ENCODE measurements at regions not wholly inside any gene's neighbourhood (a gene's known extent, or its start where the extent isn't known, plus 50 kb on each side); places are given as distances from the start of the nearest gene placed in this dataset.

DNA sequence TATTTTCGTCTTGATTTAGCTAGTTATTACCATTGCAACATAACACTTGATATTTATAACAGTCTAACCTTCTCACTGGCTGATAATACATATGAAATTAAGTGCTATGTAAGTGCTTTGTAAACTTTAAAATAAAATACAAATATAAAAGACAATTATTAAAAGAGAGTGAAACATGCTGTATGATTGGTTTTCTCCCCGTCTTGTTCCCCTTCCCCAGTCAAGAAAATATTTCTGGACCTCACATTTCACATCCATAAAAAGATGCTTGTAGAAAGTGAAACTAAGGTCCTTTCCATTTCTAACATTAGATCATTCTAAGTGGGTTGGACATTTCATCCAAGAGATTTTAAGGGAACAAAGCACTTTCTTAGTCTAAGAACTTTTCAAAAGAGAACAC lies 310.2 kb upstream of the LRATD1 start:
- no CpG with 5 or more reads among the region's 2 CpGs for WGBS (ENCODE audit: extremely low coverage, insufficient read length, low lambda C conversion rate)
- Histone ChIP-seq H3K4me2 (ENCODE audit: insufficient read depth, insufficient read length, low read length) (no peak overlapping the region), H3K27ac (ENCODE audit: insufficient read length, low read depth, low read length) (no peak overlapping the region), H4K8ac (replicated peaks; ENCODE audit: insufficient read length, low read depth, low read length) (no peak overlapping the region), H2BK15ac (ENCODE audit: low read depth, low read length) (no peak overlapping the region), H3K9me3 (ENCODE audit: control insufficient read depth, low read depth, low read length) (no peaks in the 10 kb centered on the region), H3K18ac (ENCODE audit: insufficient read length, low read depth, low read length) (no peak overlapping the region), H4K20me1 (ENCODE audit: control insufficient read depth, insufficient read depth, insufficient read length) (no peaks in the 10 kb centered on the region), H3K14ac (ENCODE audit: insufficient read depth, low read length) (no peak overlapping the region), H3K23me2 (ENCODE audit: insufficient read length, low read depth, low read length, poor library complexity, severe bottlenecking) (no peaks in the 10 kb centered on the region), H2BK20ac (ENCODE audit: low read depth, low read length, poor library complexity, severe bottlenecking) (no peak overlapping the region), H3K4me1 (ENCODE audit: insufficient read depth, low read length) (no peaks in the 10 kb centered on the region), H2BK120ac (ENCODE audit: low read depth, low read length, poor library complexity, severe bottlenecking) (no peak overlapping the region), H3K79me2 (ENCODE audit: insufficient read depth, low read length) (no peaks in the 10 kb centered on the region), H3K9ac (ENCODE audit: extremely low read depth, insufficient read length, low read length) (no peak overlapping the region), H4K5ac (ENCODE audit: insufficient read length, low read depth, low read length) (no peak overlapping the region), H3K27me3 (ENCODE audit: insufficient read depth, low read length) (no peaks in the 10 kb centered on the region), H3K79me1 (ENCODE audit: insufficient read depth, low read depth, low read length, poor library complexity, severe bottlenecking) (no peaks in the 10 kb centered on the region), H2BK12ac (ENCODE audit: insufficient read length, low read depth, low read length) (no peak overlapping the region), H2BK5ac (ENCODE audit: insufficient read length, low read length) (no peak overlapping the region), H2AK5ac (ENCODE audit: insufficient read length, low read length) (no peak overlapping the region), H3T11ph (ENCODE audit: low read length) (no peak overlapping the region), H3K4ac (ENCODE audit: low read depth, low read length) (no peak overlapping the region), H3K56ac (ENCODE audit: insufficient read length, low read depth, low read length) (no peak overlapping the region), H2AFZ (ENCODE audit: low read length) (no peak overlapping the region), H4K91ac (ENCODE audit: insufficient read length, low read depth, low read length) (no peak overlapping the region), H3K23ac (ENCODE audit: insufficient read length, low read depth, low read length) (no peak overlapping the region)
- H3K4me1 Mint-ChIP-seq, result no peaks in the 10 kb centered on the region
- no peaks in the 10 kb centered on the region; the same call in 1 of the 2 replicates for H3K27me3 Mint-ChIP-seq (ENCODE audit: low read depth)
- no peak overlapping the region for H3K4me3 Mint-ChIP-seq
- DNase-seq, result no peak
- TF ChIP-seq, protein P1, sequence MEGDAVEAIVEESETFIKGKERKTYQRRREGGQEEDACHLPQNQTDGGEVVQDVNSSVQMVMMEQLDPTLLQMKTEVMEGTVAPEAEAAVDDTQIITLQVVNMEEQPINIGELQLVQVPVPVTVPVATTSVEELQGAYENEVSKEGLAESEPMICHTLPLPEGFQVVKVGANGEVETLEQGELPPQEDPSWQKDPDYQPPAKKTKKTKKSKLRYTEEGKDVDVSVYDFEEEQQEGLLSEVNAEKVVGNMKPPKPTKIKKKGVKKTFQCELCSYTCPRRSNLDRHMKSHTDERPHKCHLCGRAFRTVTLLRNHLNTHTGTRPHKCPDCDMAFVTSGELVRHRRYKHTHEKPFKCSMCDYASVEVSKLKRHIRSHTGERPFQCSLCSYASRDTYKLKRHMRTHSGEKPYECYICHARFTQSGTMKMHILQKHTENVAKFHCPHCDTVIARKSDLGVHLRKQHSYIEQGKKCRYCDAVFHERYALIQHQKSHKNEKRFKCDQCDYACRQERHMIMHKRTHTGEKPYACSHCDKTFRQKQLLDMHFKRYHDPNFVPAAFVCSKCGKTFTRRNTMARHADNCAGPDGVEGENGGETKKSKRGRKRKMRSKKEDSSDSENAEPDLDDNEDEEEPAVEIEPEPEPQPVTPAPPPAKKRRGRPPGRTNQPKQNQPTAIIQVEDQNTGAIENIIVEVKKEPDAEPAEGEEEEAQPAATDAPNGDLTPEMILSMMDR (conservative IDR thresholded peaks at IDR 0.05), result no peak
- H3K36me3 Mint-ChIP-seq (ENCODE audit: insufficient read depth in 1 of 3, low read depth in 3 of 3), result no peaks in the 10 kb centered on the region
- H3K27ac Mint-ChIP-seq, result no peak overlapping the region
- no peaks in the 10 kb centered on the region for H3K9me3 Mint-ChIP-seq
